Neural progenitor cell (in vitro differentiated cells): ENCODE measurements at regions not wholly inside any gene's neighbourhood (a gene's known extent, or its start where the extent isn't known, plus 50 kb on each side); places are given as distances from the start of the nearest gene placed in this dataset.

Experiments used
- EZH2phosphoT487 ChIP-seq: fragments of 200-600 bp; sonication (generic); IDR thresholded peaks from 2 replicates; pipeline ENCODE4 v1.6.1; 2017; ENCODE audit warnings: antibody characterized with exemption
- TF ChIP-seq, protein P1 (sequence below): fragments of 200-600 bp; sonication (generic); IDR thresholded peaks from 2 replicates; pipeline ENCODE4 v1.5.1; 2017; ENCODE audit warnings: antibody characterized with exemption, mild to moderate bottlenecking

- TF ChIP-seq, protein P1, sequence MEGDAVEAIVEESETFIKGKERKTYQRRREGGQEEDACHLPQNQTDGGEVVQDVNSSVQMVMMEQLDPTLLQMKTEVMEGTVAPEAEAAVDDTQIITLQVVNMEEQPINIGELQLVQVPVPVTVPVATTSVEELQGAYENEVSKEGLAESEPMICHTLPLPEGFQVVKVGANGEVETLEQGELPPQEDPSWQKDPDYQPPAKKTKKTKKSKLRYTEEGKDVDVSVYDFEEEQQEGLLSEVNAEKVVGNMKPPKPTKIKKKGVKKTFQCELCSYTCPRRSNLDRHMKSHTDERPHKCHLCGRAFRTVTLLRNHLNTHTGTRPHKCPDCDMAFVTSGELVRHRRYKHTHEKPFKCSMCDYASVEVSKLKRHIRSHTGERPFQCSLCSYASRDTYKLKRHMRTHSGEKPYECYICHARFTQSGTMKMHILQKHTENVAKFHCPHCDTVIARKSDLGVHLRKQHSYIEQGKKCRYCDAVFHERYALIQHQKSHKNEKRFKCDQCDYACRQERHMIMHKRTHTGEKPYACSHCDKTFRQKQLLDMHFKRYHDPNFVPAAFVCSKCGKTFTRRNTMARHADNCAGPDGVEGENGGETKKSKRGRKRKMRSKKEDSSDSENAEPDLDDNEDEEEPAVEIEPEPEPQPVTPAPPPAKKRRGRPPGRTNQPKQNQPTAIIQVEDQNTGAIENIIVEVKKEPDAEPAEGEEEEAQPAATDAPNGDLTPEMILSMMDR: no peak
- no peak for TF ChIP-seq EZH2phosphoT487
These were observed 458.3 kb upstream of the TENM3 start for GRCh38 chr4:181784881-181785280.
